GM23248 (cell line): ENCODE measurements at regions not wholly inside any gene's neighbourhood (a gene's known extent, or its start where the extent isn't known, plus 50 kb on each side); places are given as distances from the start of the nearest gene placed in this dataset.

ENCODE experiments used
- EZH2 ChIP-seq: fragments of 200-600 bp; sonication (generic); IDR thresholded peaks from 2 replicates; pipeline ENCODE4 v1.6.1; 2018; ENCODE audit warnings: antibody characterized with exemption, mild to moderate bottlenecking; ENCODE audit not compliant: insufficient read depth, poor library complexity, severe bottlenecking
- EZH2phosphoT487 ChIP-seq: fragments of 200-600 bp; sonication (generic); IDR thresholded peaks from 2 replicates; pipeline ENCODE4 v1.6.1; 2018; ENCODE audit warnings: antibody characterized with exemption, moderate library complexity, mild to moderate bottlenecking, low read depth; ENCODE audit not compliant: insufficient read depth

- TF ChIP-seq EZH2phosphoT487 (no peak), EZH2 (no peak)
Observed at GRCh38 chr4:79213010-79213409, 112.9 kb downstream of the NAA11 start.
